Natural killer cell (primary cell): ENCODE measurements at regions not wholly inside any gene's neighbourhood (a gene's known extent, or its start where the extent isn't known, plus 50 kb on each side); places are given as distances from the start of the nearest gene placed in this dataset.

Experiments used
- ATAC-seq, 3 donors: fragments of 150-1000 bp in 2 of 3; fragments of 200-7000 bp in 1 of 3; cut with Tn5 transposase; 1 replicate in 1 of 3; 2 replicates in 2 of 3; pipeline ENCODE4 v1.10.0; 2021; ENCODE audit warnings: mild to moderate bottlenecking in 2 of 3, moderate library complexity in 2 of 3
- DNase-seq, 2 donors: peaks; one replicate each; pipeline versions ENCODE4 v3.0.0 to v3.0.0-alpha.2; 2013 to 2021; ENCODE audit warnings: mixed read lengths in 1 of 2
- H3K27ac ChIP-seq: one replicate; pipeline ENCODE4 v1.5.1; 2013; ENCODE audit warnings: mild to moderate bottlenecking, low read length
- H3K27me3 ChIP-seq: one replicate; pipeline ENCODE4 v1.6.1; 2013; ENCODE audit warnings: low read length; ENCODE audit not compliant: control insufficient read depth, insufficient read depth
- H3K36me3 ChIP-seq: one replicate; pipeline ENCODE4 v1.6.1; 2013; ENCODE audit warnings: low read length; ENCODE audit not compliant: control insufficient read depth, insufficient read depth
- H3K4me1 ChIP-seq: one replicate; pipeline ENCODE4 v1.6.1; 2013; ENCODE audit warnings: low read length; ENCODE audit not compliant: control insufficient read depth, insufficient read depth
- H3K4me3 ChIP-seq: one replicate; pipeline ENCODE4 v1.5.1; 2013; ENCODE audit warnings: low read length
- H3K9me3 ChIP-seq: one replicate; pipeline ENCODE4 v1.6.1; 2013; ENCODE audit warnings: low read length; ENCODE audit not compliant: control insufficient read depth, insufficient read depth
- H3K27ac Mint-ChIP-seq, 2 donors: one replicate each; pipeline ENCODE4 v1.8.0; 2022; ENCODE audit warnings: mild to moderate bottlenecking in 2 of 2, mixed read lengths in 2 of 2, moderate library complexity in 1 of 2
- H3K27me3 Mint-ChIP-seq, 2 donors: one replicate each; pipeline ENCODE4 v1.8.0; 2022; ENCODE audit warnings: low read depth in 2 of 2, mixed read lengths in 2 of 2
- H3K36me3 Mint-ChIP-seq: one replicate; pipeline ENCODE4 v1.8.0; 2022; ENCODE audit warnings: mixed read lengths
- H3K4me1 Mint-ChIP-seq, 2 donors: one replicate each; pipeline ENCODE4 v1.8.0; 2022; ENCODE audit warnings: mixed read lengths in 2 of 2
- H3K4me3 Mint-ChIP-seq: one replicate; pipeline ENCODE4 v1.8.0; 2022; ENCODE audit warnings: mild to moderate bottlenecking, moderate library complexity, mixed read lengths
- H3K9me3 Mint-ChIP-seq, 2 donors: one replicate each; pipeline ENCODE4 v1.8.0; 2022; ENCODE audit warnings: mixed read lengths in 2 of 2
- WGBS: methylation state at CpG from one replicate; pipeline ENCODE4 v1.1.7; 2013; ENCODE audit warnings: missing lambda C conversion rate; ENCODE audit not compliant: insufficient coverage; 5-methylcytosine and 5-hydroxymethylcytosine counted together
- intact Hi-C: fragments of 100-400 bp; cut with micrococcal nuclease; formaldehyde crosslinking; loops from one replicate; pipeline ENCODE4 v1.14.2; 2022
- TF ChIP-seq, protein P1 (sequence below): fragments of 200-600 bp; IDR thresholded peaks from one replicate; pipeline ENCODE4 v1.8.0; 2022; ENCODE audit warnings: antibody characterized with exemption

DNA sequence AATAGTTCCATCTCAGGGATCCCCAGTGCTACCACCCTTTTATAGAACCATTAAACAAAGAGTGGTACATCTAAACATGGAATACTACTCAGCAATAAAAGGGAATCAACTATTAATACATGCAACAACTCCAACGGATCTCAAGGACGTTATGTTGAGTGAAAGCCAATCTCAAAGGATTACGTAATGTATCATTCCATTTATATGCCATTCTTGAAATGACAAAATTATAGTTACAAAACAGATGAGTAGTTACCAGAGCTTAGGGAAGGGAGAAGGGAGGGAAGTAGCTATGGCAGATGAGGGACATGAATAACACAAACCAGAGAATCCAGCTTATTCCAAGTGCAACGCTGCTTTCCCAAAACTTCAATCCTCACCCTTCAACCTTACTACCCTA lies 69.5 kb downstream of the ACTL7B start:
- no peaks in the 10 kb centered on the region for H3K9me3 Mint-ChIP-seq
- ATAC-seq, result no peak
- H3K36me3 ChIP-seq, result no peaks in the 10 kb centered on the region
- H3K36me3 Mint-ChIP-seq, result no peaks in the 10 kb centered on the region
- no peak overlapping the region for H3K4me3 Mint-ChIP-seq
- DNase-seq, result no peak
- intact Hi-C loops, result no loop called here
- H3K27me3 ChIP-seq, result no peaks in the 10 kb centered on the region
- peaks cover 6 to 11% of the 10 kb centered on the region in 2 donors for H3K4me1 Mint-ChIP-seq
- no peak overlapping the region for H3K27ac ChIP-seq
- H3K27ac Mint-ChIP-seq, result no peak overlapping the region
- H3K27me3 Mint-ChIP-seq, result peaks cover 8% of the 10 kb centered on the region in 2 donors
- TF ChIP-seq, protein P1, sequence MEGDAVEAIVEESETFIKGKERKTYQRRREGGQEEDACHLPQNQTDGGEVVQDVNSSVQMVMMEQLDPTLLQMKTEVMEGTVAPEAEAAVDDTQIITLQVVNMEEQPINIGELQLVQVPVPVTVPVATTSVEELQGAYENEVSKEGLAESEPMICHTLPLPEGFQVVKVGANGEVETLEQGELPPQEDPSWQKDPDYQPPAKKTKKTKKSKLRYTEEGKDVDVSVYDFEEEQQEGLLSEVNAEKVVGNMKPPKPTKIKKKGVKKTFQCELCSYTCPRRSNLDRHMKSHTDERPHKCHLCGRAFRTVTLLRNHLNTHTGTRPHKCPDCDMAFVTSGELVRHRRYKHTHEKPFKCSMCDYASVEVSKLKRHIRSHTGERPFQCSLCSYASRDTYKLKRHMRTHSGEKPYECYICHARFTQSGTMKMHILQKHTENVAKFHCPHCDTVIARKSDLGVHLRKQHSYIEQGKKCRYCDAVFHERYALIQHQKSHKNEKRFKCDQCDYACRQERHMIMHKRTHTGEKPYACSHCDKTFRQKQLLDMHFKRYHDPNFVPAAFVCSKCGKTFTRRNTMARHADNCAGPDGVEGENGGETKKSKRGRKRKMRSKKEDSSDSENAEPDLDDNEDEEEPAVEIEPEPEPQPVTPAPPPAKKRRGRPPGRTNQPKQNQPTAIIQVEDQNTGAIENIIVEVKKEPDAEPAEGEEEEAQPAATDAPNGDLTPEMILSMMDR, result no peak
- H3K9me3 ChIP-seq, result no peaks in the 10 kb centered on the region
- WGBS, result 100% methylated on average over 3 of the region's 4 CpGs
- no peak overlapping the region for H3K4me3 ChIP-seq
- peaks cover 4% of the 10 kb centered on the region for H3K4me1 ChIP-seq

DNA sequence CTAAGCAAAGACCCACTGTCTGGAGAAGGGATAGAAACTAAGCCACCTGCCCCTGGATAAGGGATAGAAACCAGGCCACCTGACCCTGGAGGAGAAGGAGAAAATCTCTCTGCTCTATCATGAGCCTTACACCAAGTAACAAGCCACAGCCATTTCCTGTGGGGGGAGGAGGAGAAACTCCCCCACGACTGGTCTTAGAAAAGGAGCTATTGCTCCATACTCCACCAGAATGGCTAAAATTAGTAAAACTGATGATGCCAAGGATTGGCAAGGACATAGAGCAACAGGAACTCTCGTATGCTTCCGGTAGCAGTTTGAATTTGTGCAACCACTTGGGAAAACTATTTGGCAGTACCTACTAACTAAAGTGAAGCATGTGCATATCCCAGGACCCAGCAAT lies 70.8 kb downstream of the ACTL7B start:
- Mint-ChIP-seq H3K4me1 (peaks cover 6 to 11% of the 10 kb centered on the region in 2 donors), H3K36me3 (no peaks in the 10 kb centered on the region), H3K27me3 (peaks cover 8% of the 10 kb centered on the region in 2 donors), H3K9me3 (no peaks in the 10 kb centered on the region), H3K4me3 (no peak overlapping the region), H3K27ac (no peak overlapping the region)
- 33% methylated on average over 2 of the region's 3 CpGs for WGBS
- H3K27ac ChIP-seq, result no peak overlapping the region
- intact Hi-C loops, result no loop called here
- no peaks in the 10 kb centered on the region for H3K27me3 ChIP-seq
- ATAC-seq (no peak), DNase-seq (no peak)
- TF ChIP-seq, protein P1, result no peak
- H3K4me1 ChIP-seq, result peaks cover 4% of the 10 kb centered on the region
- no peak overlapping the region for H3K4me3 ChIP-seq
- H3K36me3 ChIP-seq, result no peaks in the 10 kb centered on the region
- H3K9me3 ChIP-seq, result no peaks in the 10 kb centered on the region

DNA sequence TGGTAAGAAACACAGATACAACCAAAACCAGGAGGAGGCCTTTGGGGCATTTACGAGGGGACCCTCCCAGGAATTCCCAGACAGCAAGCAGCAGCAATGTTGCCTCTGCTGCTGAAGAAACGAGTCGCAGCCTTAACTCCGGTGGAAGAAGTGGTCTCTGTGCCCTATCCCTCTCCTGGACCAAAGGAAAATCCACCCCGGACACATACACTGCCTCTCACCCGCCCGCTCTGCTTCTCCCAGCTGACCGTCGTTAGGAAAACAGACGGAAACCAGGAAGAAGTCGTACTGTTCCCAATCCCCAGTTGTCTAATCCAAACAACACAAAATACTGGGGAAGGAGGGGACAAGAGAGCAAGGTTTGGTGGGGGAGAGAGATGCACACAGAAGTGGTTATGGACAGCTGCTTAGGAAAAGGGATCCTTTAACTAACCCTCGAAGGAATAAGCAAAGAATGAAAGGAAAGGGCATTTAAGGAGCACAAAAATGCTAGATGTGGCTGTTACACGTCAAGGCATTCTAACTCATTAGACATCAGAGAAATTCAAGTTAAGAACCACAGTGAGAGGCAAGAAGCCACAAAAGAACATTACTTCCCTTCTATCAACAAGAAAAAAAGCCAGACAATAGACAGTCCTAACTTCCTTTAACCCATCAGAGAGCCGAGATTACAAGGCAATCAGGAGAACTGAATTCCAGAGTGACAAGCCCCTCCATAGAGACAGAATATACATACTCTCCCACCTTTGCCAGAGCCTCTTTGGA lies 71.9 kb downstream of the ACTL7B start:
- Histone ChIP-seq H3K36me3 (no peaks in the 10 kb centered on the region), H3K27ac (no peak overlapping the region), H3K9me3 (no peaks in the 10 kb centered on the region), H3K4me1 (peaks cover 4% of the 10 kb centered on the region), H3K27me3 (no peaks in the 10 kb centered on the region), H3K4me3 (no peak overlapping the region)
- Mint-ChIP-seq H3K4me3 (no peak overlapping the region), H3K9me3 (no peaks in the 10 kb centered on the region), H3K36me3 (no peaks in the 10 kb centered on the region), H3K4me1 (peaks cover 6 to 11% of the 10 kb centered on the region in 2 donors), H3K27me3 (peaks cover 4 to 8% of the 10 kb centered on the region in 2 donors), H3K27ac (no peak overlapping the region)
- ATAC-seq (no peak), DNase-seq (no peak)
- WGBS, result 63% methylated on average over 13 of the region's 14 CpGs
- intact Hi-C loops, result no loop called here
- TF ChIP-seq, protein P1, result no peak

DNA sequence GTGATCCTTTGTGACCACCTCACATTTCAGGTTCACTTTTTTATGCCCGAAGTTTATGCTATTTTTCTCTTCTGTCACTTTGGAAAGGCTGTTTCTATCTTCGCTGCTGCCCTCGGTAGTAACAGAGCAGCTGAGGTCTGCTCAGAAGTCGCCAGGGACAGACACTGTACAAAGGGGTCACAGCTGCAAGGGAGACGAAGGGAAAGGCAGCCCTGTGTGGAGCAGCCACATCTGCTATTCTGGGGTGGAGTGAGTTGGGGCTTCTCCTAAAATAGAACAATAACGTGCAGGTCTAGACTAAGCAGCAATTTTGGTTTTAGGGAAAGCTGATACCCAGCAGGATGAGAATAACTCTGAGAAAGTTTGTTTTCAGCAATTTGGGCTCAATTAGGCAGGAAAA lies 72.5 kb downstream of the ACTL7B start:
- Mint-ChIP-seq H3K27ac (no peak overlapping the region), H3K36me3 (no peaks in the 10 kb centered on the region), H3K4me3 (no peak overlapping the region), H3K4me1 (peaks cover 6 to 11% of the 10 kb centered on the region in 2 donors), H3K27me3 (peaks cover 4 to 13% of the 10 kb centered on the region in 2 donors), H3K9me3 (no peaks in the 10 kb centered on the region)
- H3K27me3 ChIP-seq, result no peaks in the 10 kb centered on the region
- H3K27ac ChIP-seq, result no peak overlapping the region
- H3K36me3 ChIP-seq, result no peaks in the 10 kb centered on the region
- no peak overlapping the region for H3K4me3 ChIP-seq
- H3K4me1 ChIP-seq, result peaks cover 4% of the 10 kb centered on the region
- ATAC-seq, result no peak
- no peak for DNase-seq
- H3K9me3 ChIP-seq, result no peaks in the 10 kb centered on the region
- intact Hi-C loops, result no loop called here
- 20% methylated on average over 6 of the region's 6 CpGs for WGBS
- TF ChIP-seq, protein P1, result no peak
